ENCODE measurements at regions not wholly inside any gene's neighbourhood (a gene's known extent, or its start where the extent isn't known, plus 50 kb on each side); places are given as distances from the start of the nearest gene placed in this dataset.

DNA sequence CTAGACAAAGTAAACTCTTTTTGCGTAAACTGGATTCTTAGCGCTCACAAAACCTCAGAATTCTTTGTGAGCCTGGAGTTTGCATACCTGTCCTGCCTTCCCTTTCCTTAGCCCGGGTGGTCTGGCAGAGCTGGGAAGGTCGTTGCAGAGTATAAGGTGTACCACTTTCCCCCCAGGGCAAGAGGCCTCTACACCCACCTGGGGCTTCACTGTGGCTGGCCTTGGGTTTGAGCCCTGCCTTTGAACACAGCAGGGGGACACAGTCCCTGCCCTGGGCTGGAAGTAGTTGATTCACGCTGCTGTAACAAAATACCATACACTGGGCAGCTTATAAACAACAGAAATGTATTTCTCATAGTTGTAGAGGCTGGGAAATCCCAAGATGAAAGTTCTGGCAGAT lies 133.9 kb downstream of the B3GNT2 start:
- H3K4me3 ChIP-seq (ENCODE audit: low read length, poor library complexity, severe bottlenecking) = no peak overlapping the region
- peaks cover 36% of the 10 kb centered on the region for H3K4me1 ChIP-seq (ENCODE audit: insufficient read depth, low read length, poor library complexity, severe bottlenecking)
- no peaks in the 10 kb centered on the region for H3K36me3 ChIP-seq (ENCODE audit: insufficient read depth, low read length)
- H3K9me2 ChIP-seq (replicated peaks; ENCODE audit: low read depth, low read length) = no peaks in the 10 kb centered on the region
- peaks cover 8% of the 10 kb centered on the region; the same call in 1 of the 2 replicates for H3K9me3 ChIP-seq (ENCODE audit: insufficient read depth, low read depth, low read length)
- H3K4me2 ChIP-seq (ENCODE audit: low read depth, low read length, poor library complexity, severe bottlenecking) = no peak overlapping the region
- H3K79me2 ChIP-seq (ENCODE audit: insufficient read depth, low read length) = no peaks in the 10 kb centered on the region
- H3F3A ChIP-seq (ENCODE audit: low read depth) = no peaks in the 10 kb centered on the region; the same call in 1 of the 2 replicates
- H3K27me3 ChIP-seq (ENCODE audit: insufficient read depth, low read length, poor library complexity, severe bottlenecking) = no peaks in the 10 kb centered on the region
- TF ChIP-seq EZH2phosphoT487 (IDR thresholded peaks at IDR 0.05; ENCODE audit: borderline replicate concordance) = no peak
- no peak for TF ChIP-seq CTCF (conservative IDR thresholded peaks at IDR 0.05; ENCODE audit: low read length)
- no peak overlapping the region for H2AFZ ChIP-seq (ENCODE audit: low read length)
- H4K20me1 ChIP-seq (ENCODE audit: insufficient read depth, low read length, poor library complexity, severe bottlenecking) = no peaks in the 10 kb centered on the region
- H3K9ac ChIP-seq (ENCODE audit: low read depth, low read length, poor library complexity, severe bottlenecking) = no peak overlapping the region

GRCh38 chr2:62326735-62327134 lies 130.8 kb downstream of the B3GNT2 start:
- Histone ChIP-seq H3K9me3 (ENCODE audit: insufficient read depth, low read depth, low read length) (peaks cover 8% of the 10 kb centered on the region; the same call in 1 of the 2 replicates), H2AFZ (ENCODE audit: low read length) (no peak overlapping the region), H3K4me2 (ENCODE audit: low read depth, low read length, poor library complexity, severe bottlenecking) (no peak overlapping the region), H3K9me2 (replicated peaks; ENCODE audit: low read depth, low read length) (no peaks in the 10 kb centered on the region), H3K4me1 (ENCODE audit: insufficient read depth, low read length, poor library complexity, severe bottlenecking) (peaks cover 8% of the 10 kb centered on the region), H4K20me1 (ENCODE audit: insufficient read depth, low read length, poor library complexity, severe bottlenecking) (no peaks in the 10 kb centered on the region), H3K79me2 (ENCODE audit: insufficient read depth, low read length) (no peaks in the 10 kb centered on the region), H3F3A (ENCODE audit: low read depth) (no peaks in the 10 kb centered on the region), H3K36me3 (ENCODE audit: insufficient read depth, low read length) (no peaks in the 10 kb centered on the region), H3K27me3 (ENCODE audit: insufficient read depth, low read length, poor library complexity, severe bottlenecking) (no peaks in the 10 kb centered on the region), H3K9ac (ENCODE audit: low read depth, low read length, poor library complexity, severe bottlenecking) (no peak overlapping the region), H3K4me3 (ENCODE audit: low read length, poor library complexity, severe bottlenecking) (no peak overlapping the region)
- TF ChIP-seq CTCF (conservative IDR thresholded peaks at IDR 0.05; ENCODE audit: low read length) = no peak
- no peak for TF ChIP-seq EZH2phosphoT487 (IDR thresholded peaks at IDR 0.05; ENCODE audit: borderline replicate concordance)

DNA sequence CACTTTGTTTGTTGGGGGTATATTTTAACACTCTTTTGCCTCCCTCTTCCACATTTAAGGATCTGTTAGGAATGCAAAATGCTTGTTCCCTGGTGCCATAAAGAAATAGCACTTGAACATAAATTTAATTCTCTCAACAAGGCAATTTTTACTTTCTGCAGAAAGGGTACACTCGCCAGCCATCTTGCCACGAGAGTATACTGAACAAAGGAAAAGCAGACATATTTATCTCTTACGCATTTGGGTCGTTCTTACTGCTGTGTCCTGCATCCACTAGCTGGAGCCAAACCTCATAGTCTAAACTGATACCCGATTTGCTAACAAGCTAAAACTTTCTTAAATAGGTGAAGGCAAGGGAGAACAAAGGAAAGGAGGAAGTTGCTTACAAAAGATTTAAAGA lies 129.5 kb downstream of the B3GNT2 start:
- no peaks in the 10 kb centered on the region for H3K79me2 ChIP-seq (ENCODE audit: insufficient read depth, low read length)
- peaks cover 8% of the 10 kb centered on the region; the same call in 1 of the 2 replicates for H3K9me3 ChIP-seq (ENCODE audit: insufficient read depth, low read depth, low read length)
- no peak overlapping the region for H3K4me3 ChIP-seq (ENCODE audit: low read length, poor library complexity, severe bottlenecking)
- H3K36me3 ChIP-seq (ENCODE audit: insufficient read depth, low read length) = no peaks in the 10 kb centered on the region
- H3K27me3 ChIP-seq (ENCODE audit: insufficient read depth, low read length, poor library complexity, severe bottlenecking) = no peaks in the 10 kb centered on the region
- no peaks in the 10 kb centered on the region for H3K9me2 ChIP-seq (replicated peaks; ENCODE audit: low read depth, low read length)
- H3K4me1 ChIP-seq (ENCODE audit: insufficient read depth, low read length, poor library complexity, severe bottlenecking) = peaks cover 7% of the 10 kb centered on the region
- no peak overlapping the region for H2AFZ ChIP-seq (ENCODE audit: low read length)
- no peaks in the 10 kb centered on the region for H4K20me1 ChIP-seq (ENCODE audit: insufficient read depth, low read length, poor library complexity, severe bottlenecking)
- no peak for TF ChIP-seq EZH2phosphoT487 (IDR thresholded peaks at IDR 0.05; ENCODE audit: borderline replicate concordance)
- TF ChIP-seq CTCF (conservative IDR thresholded peaks at IDR 0.05; ENCODE audit: low read length) = no peak; the same call in 1 of the 2 replicates
- H3K4me2 ChIP-seq (ENCODE audit: low read depth, low read length, poor library complexity, severe bottlenecking) = no peak overlapping the region
- H3F3A ChIP-seq (ENCODE audit: low read depth) = no peaks in the 10 kb centered on the region
- H3K9ac ChIP-seq (ENCODE audit: low read depth, low read length, poor library complexity, severe bottlenecking) = no peak overlapping the region

Measured in Loucy (cell line).